ENCODE measurements at regions not wholly inside any gene's neighbourhood (a gene's known extent, or its start where the extent isn't known, plus 50 kb on each side); places are given as distances from the start of the nearest gene placed in this dataset.

GRCh38 chr1:214898718-214899117 is 183.8 kb upstream of the KCNK2 start:
- TF ChIP-seq CTCF (IDR thresholded peaks at IDR 0.05) (no peak), POLR2AphosphoS5 (IDR thresholded peaks at IDR 0.05) (no peak), POLR2A (IDR thresholded peaks at IDR 0.05) (no peak)

All from breast epithelium (tissue), 3 donors.